SK-N-SH (cell line): ENCODE measurements at regions not wholly inside any gene's neighbourhood (a gene's known extent, or its start where the extent isn't known, plus 50 kb on each side); places are given as distances from the start of the nearest gene placed in this dataset.

ENCODE experiments used
- CTCF ChIA-PET: fragments of 300-600, 350-600 bp; formaldehyde crosslinking; extraction: SDS; loops from one replicate; lab custom pipeline; 2021; lab: Yijun Ruan, JAX
- POLR2A ChIA-PET: fragments of 350-600 bp; sonication (Branson Sonifier 250); formaldehyde crosslinking; extraction: SDS; loops from one replicate; lab custom pipeline; 2020; ENCODE audit warnings: antibody characterized with exemption, inconsistent platforms; lab: Yijun Ruan, JAX
- DNase-seq: peaks from one replicate; pipeline ENCODE4 v3.0.0; 2012
- H2AFZ ChIP-seq: fragments of 200-600 bp; sonication (generic); 2 replicates; pipeline ENCODE4 v1.8.1; 2016; ENCODE audit warnings: antibody characterized with exemption, mild to moderate bottlenecking, low read depth
- H3F3A ChIP-seq: fragments of 200-600 bp; sonication (generic); replicated peaks from 2 replicates; pipeline ENCODE3; 2016; ENCODE audit warnings: antibody characterized with exemption, mild to moderate bottlenecking; ENCODE audit not compliant: insufficient read depth
- H3K27ac ChIP-seq, 2 experiments: fragments of 200-500 bp in 1 of 2; fragments of 200-600 bp in 1 of 2; sonication (Bioruptor generic) in 1 of 2; sonication (generic), shearing (Covaris generic) in 1 of 2; 2 replicates each; pipeline versions ENCODE4 v1.5.1 to v1.6.1; 2014 to 2016; ENCODE audit warnings: low read depth in 2 of 2, inconsistent platforms in 1 of 2, low read length in 1 of 2, mild to moderate bottlenecking in 1 of 2, mixed read lengths in 1 of 2
- H3K27me3 ChIP-seq: fragments of 200-600 bp; sonication (generic), shearing (Covaris generic); 2 replicates; pipeline ENCODE4 v1.6.1; 2016; ENCODE audit warnings: mixed run types; ENCODE audit not compliant: insufficient read depth
- H3K36me3 ChIP-seq, 2 experiments: fragments of 200-500 bp in 1 of 2; fragments of 200-600 bp in 1 of 2; sonication (Bioruptor generic) in 1 of 2; sonication (generic) in 1 of 2; replicated peaks in 1 of 2; 2 replicates each; pipeline versions ENCODE3 to v1.5.1; 2014 to 2016; ENCODE audit warnings: low read length in 1 of 2, mild to moderate bottlenecking in 1 of 2; ENCODE audit not compliant: insufficient read depth in 2 of 2, control insufficient read depth in 1 of 2
- H3K4me1 ChIP-seq, 2 experiments: fragments of 200-500 bp in 1 of 2; fragments of 200-600 bp in 1 of 2; sonication (Bioruptor generic) in 1 of 2; sonication (generic), shearing (Covaris generic) in 1 of 2; 2 replicates each; pipeline versions ENCODE4 v1.5.1 to v1.6.1; 2014 to 2016; ENCODE audit warnings: low read depth in 1 of 2, low read length in 1 of 2, mixed run types in 1 of 2; ENCODE audit not compliant: insufficient read depth in 2 of 2, control insufficient read depth in 1 of 2
- H3K4me2 ChIP-seq: fragments of 200-600 bp; sonication (generic), shearing (Covaris generic); 2 replicates; pipeline ENCODE4 v1.6.1; 2017; ENCODE audit warnings: mixed run types
- H3K4me3 ChIP-seq, 2 experiments: fragments of 200-500 bp in 1 of 2; fragments of 200-600 bp in 1 of 2; sonication (Bioruptor generic) in 1 of 2; sonication (generic), shearing (Covaris generic) in 1 of 2; 2 replicates each; pipeline versions ENCODE4 v1.5.1 to v1.8.1; 2014 to 2016; ENCODE audit warnings: low read depth in 2 of 2, inconsistent platforms in 1 of 2, low read length in 1 of 2, mild to moderate bottlenecking in 1 of 2, mixed read lengths in 1 of 2, moderate library complexity in 1 of 2
- H3K79me2 ChIP-seq: fragments of 200-600 bp; sonication (generic); 2 replicates; pipeline ENCODE4 v1.8.1; 2017; ENCODE audit warnings: mild to moderate bottlenecking; ENCODE audit not compliant: insufficient read depth
- H3K9ac ChIP-seq: fragments of 200-600 bp; sonication (generic); 2 replicates; pipeline ENCODE4 v1.6.1; 2017; ENCODE audit warnings: mixed run types
- H3K9me2 ChIP-seq: fragments of 200-600 bp; sonication (generic); 2 replicates; pipeline ENCODE4 v1.6.1; 2017; ENCODE audit warnings: mixed run types
- H3K9me3 ChIP-seq: fragments of 200-600 bp; sonication (generic); 2 replicates; pipeline ENCODE4 v1.6.1; 2017; ENCODE audit warnings: mixed run types, mild to moderate bottlenecking, moderate library complexity
- H4K20me1 ChIP-seq: fragments of 200-600 bp; sonication (generic); 2 replicates; pipeline ENCODE4 v1.6.1; 2017; ENCODE audit warnings: mild to moderate bottlenecking, mixed run types; ENCODE audit not compliant: insufficient read depth
- CHD2 ChIP-seq: fragments of 150-350 bp; IDR thresholded peaks from 2 replicates; pipeline ENCODE4 v1.6.1; 2018; ENCODE audit warnings: low read length; ENCODE audit not compliant: partially characterized antibody
- CTCF ChIP-seq: fragments of 200-600 bp; sonication (generic); IDR thresholded peaks from 2 replicates; pipeline ENCODE4 v1.6.1; 2017; ENCODE audit warnings: antibody characterized with exemption, mild to moderate bottlenecking, moderate library complexity
- EP300 ChIP-seq, 2 experiments: IDR thresholded peaks; 2 replicates each; pipeline versions ENCODE4 v1.4.0 to v1.6.1; 2012; ENCODE audit warnings: borderline replicate concordance in 1 of 2, low read depth in 1 of 2, low read length in 1 of 2
- FOSL2 ChIP-seq: IDR thresholded peaks from 2 replicates; pipeline ENCODE4 v1.4.0; 2012; ENCODE audit warnings: low read depth, mild to moderate bottlenecking, moderate library complexity, borderline replicate concordance
- FOXM1 ChIP-seq: IDR thresholded peaks from 2 replicates; pipeline ENCODE4 v1.4.0; 2012; ENCODE audit warnings: low read depth, mild to moderate bottlenecking
- GABPA ChIP-seq: IDR thresholded peaks from 2 replicates; pipeline ENCODE4 v1.4.0; 2012; ENCODE audit warnings: low read depth, mild to moderate bottlenecking
- MEF2A ChIP-seq: IDR thresholded peaks from 2 replicates; pipeline ENCODE4 v1.4.0; 2012; ENCODE audit warnings: low read depth, borderline replicate concordance
- MXI1 ChIP-seq: IDR thresholded peaks from 2 replicates; pipeline ENCODE4 v1.6.1; 2012; ENCODE audit warnings: mild to moderate bottlenecking, low read depth, low read length, improper control_type of control experiment
- PBX3 ChIP-seq: IDR thresholded peaks from 2 replicates; pipeline ENCODE4; 2012
- POLR2AphosphoS5 ChIP-seq: IDR thresholded peaks from 2 replicates; pipeline ENCODE4 v1.6.1; 2012; ENCODE audit warnings: low read depth, low read length
- RCOR1 ChIP-seq: fragments of 150-350 bp; IDR thresholded peaks from 2 replicates; pipeline ENCODE4 v1.6.1; 2017; ENCODE audit warnings: antibody characterized with exemption, low read length
- RFX5 ChIP-seq: IDR thresholded peaks from 2 replicates; pipeline ENCODE4 v1.6.1; 2012; ENCODE audit warnings: mild to moderate bottlenecking, improper control_type of control experiment, low read length
- TCF12 ChIP-seq: IDR thresholded peaks from 2 replicates; pipeline ENCODE4 v1.4.0; 2012
- TEAD4 ChIP-seq: IDR thresholded peaks from 2 replicates; pipeline ENCODE4 v1.4.0; 2012; ENCODE audit warnings: mild to moderate bottlenecking, borderline replicate concordance; ENCODE audit not compliant: insufficient read depth
- USF2 ChIP-seq: fragments of 150-350 bp; IDR thresholded peaks from 2 replicates; pipeline ENCODE4 v1.6.1; 2017; ENCODE audit warnings: antibody characterized with exemption, low read length, low read depth, borderline replicate concordance
- ZBTB33 ChIP-seq: IDR thresholded peaks from 2 replicates; pipeline ENCODE4 v1.4.0; 2012; ENCODE audit warnings: low read depth, borderline replicate concordance
- WGBS: methylation state at CpG from one replicate; pipeline ENCODE4 v1.1.6; 2017; ENCODE audit warnings: low lambda C conversion rate; 5-methylcytosine and 5-hydroxymethylcytosine counted together

GRCh38 chr4:125481334-125482045 is 166.7 kb downstream of the FAT4 start:
- no peaks in the 10 kb centered on the region for H3K79me2 ChIP-seq
- H3K4me3 ChIP-seq: no peak overlapping the region
- H3K4me2 ChIP-seq: no peak overlapping the region
- ChIA-PET CTCF (no interaction called here), POLR2A (no interaction called here)
- no peaks in the 10 kb centered on the region for H4K20me1 ChIP-seq
- peaks cover 14% of the 10 kb centered on the region for H3F3A ChIP-seq
- peaks cover 2 to 6% of the 10 kb centered on the region in 2 experiments; a peak in 3 of 4 replicates for H3K4me1 ChIP-seq
- TF ChIP-seq RFX5 (no peak), USF2 (no peak), RCOR1 (no peak), MXI1 (no peak), POLR2AphosphoS5 (no peak), MEF2A (no peak), GABPA (no peak), PBX3 (no peak), CHD2 (no peak), ZBTB33 (no peak), TEAD4 (no peak), CTCF (no peak), FOSL2 (no peak), FOXM1 (no peak), TCF12 (no peak), EP300 (IDR thresholded peaks at IDR 0.05; ENCODE audit: borderline replicate concordance in 1 of 2, low read depth in 1 of 2, low read length in 1 of 2) (no peak)
- H2AFZ ChIP-seq: no peak overlapping the region
- no peaks in the 10 kb centered on the region for H3K9me2 ChIP-seq
- no peak overlapping the region for H3K27ac ChIP-seq
- no peaks in the 10 kb centered on the region for H3K27me3 ChIP-seq
- H3K9me3 ChIP-seq: no peaks in the 10 kb centered on the region
- WGBS: 84% methylated on average over 9 of the region's 9 CpGs
- H3K36me3 ChIP-seq: peaks cover 25 to 53% of the 10 kb centered on the region in 2 experiments
- no peak for DNase-seq
- H3K9ac ChIP-seq: no peak overlapping the region
